NB4 (cell line): ENCODE measurements at regions not wholly inside any gene's neighbourhood (a gene's known extent, or its start where the extent isn't known, plus 50 kb on each side); places are given as distances from the start of the nearest gene placed in this dataset.

Source experiments
- CTCF ChIP-seq: IDR thresholded peaks from one replicate; pipeline ENCODE4 v1.5.1; 2012; ENCODE audit warnings: low read depth, low read length
- POLR2A ChIP-seq: IDR thresholded peaks from 2 replicates; pipeline ENCODE4 v1.6.1; 2011; ENCODE audit warnings: mild to moderate bottlenecking; ENCODE audit not compliant: insufficient read length; ENCODE audit errors: extremely low read depth
- TF ChIP-seq, protein P1 (sequence below): IDR thresholded peaks from 2 replicates; pipeline ENCODE4 v1.6.1; 2011; ENCODE audit warnings: low read depth, low read length

DNA sequence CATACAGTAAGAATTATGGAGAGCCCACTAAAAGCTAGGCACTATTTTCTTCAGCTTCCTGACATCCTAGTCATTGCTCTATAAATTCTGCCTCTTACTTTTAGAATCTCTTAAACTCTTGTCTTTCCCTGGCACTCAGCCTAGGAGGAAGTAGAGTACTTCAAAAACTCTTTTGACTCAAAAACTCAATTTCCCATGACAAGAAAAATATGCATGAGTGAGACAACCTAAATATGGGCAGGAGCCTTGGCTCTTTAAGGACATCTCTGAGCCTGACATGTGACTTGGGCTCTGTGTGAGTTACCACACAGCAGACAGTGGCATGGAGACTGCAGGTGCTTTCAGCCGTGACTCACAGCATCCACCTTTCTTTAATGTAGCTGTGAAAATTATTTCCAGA, 97.5 kb upstream of the CCDC179 start:
- no peak for TF ChIP-seq CTCF
- TF ChIP-seq, protein P1, sequence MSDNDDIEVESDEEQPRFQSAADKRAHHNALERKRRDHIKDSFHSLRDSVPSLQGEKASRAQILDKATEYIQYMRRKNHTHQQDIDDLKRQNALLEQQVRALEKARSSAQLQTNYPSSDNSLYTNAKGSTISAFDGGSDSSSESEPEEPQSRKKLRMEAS: no peak
- no peak for TF ChIP-seq POLR2A
